ENCODE measurements at regions not wholly inside any gene's neighbourhood (a gene's known extent, or its start where the extent isn't known, plus 50 kb on each side); places are given as distances from the start of the nearest gene placed in this dataset.

- no peak for DNase-seq
Observed at GRCh38 chr4:123577225-123577906, 180.8 kb downstream of the SPRY1 start.

- DNase-seq: no peak
Observed at GRCh38 chr4:123578276-123579029, 181.9 kb downstream of the SPRY1 start.

- DNase-seq: no peak
Observed at GRCh38 chr4:123579961-123580360, 183.4 kb downstream of the SPRY1 start.

GRCh38 chr4:123580981-123581664, 184.5 kb downstream of the SPRY1 start:
- no peak for DNase-seq

- no peak for DNase-seq
Observed at GRCh38 chr4:123581802-123582201, 185.2 kb downstream of the SPRY1 start.

GRCh38 chr4:123583043-123583442, 186.4 kb downstream of the SPRY1 start:
- DNase-seq: no peak

- no peak for DNase-seq
Observed at GRCh38 chr4:123585111-123585510, 188.5 kb downstream of the SPRY1 start.

- DNase-seq: no peak
Observed at GRCh38 chr4:123587983-123588494, 191.4 kb downstream of the SPRY1 start.

GRCh38 chr4:123588631-123589241, 192.1 kb downstream of the SPRY1 start:
- no peak for DNase-seq

- DNase-seq: no peak
Observed at GRCh38 chr4:123589301-123589700, 192.7 kb downstream of the SPRY1 start.

GRCh38 chr4:123591875-123592274, 195.3 kb downstream of the SPRY1 start:
- no peak for DNase-seq

- DNase-seq: no peak
Observed at GRCh38 chr4:123593655-123594054, 197.1 kb downstream of the SPRY1 start.

GRCh38 chr4:123596805-123597204, 200.2 kb downstream of the SPRY1 start:
- no peak for DNase-seq

- DNase-seq: no peak
Observed at GRCh38 chr4:123597586-123597985, 201.0 kb downstream of the SPRY1 start.

GRCh38 chr4:123598331-123598730, 201.7 kb downstream of the SPRY1 start:
- DNase-seq: no peak

GRCh38 chr4:123599061-123599919, 202.7 kb downstream of the SPRY1 start:
- no peak for DNase-seq

GRCh38 chr4:123599920-123600810, 203.6 kb downstream of the SPRY1 start:
- no peak for DNase-seq

GRCh38 chr4:123600987-123601904, 204.7 kb downstream of the SPRY1 start:
- DNase-seq: no peak

GRCh38 chr4:123602007-123602406, 205.4 kb downstream of the SPRY1 start:
- DNase-seq: no peak

- DNase-seq: no peak
Observed at GRCh38 chr4:123603165-123603564, 206.6 kb downstream of the SPRY1 start.

Measured in 8988T (cell line).